ENCODE measurements at regions not wholly inside any gene's neighbourhood (a gene's known extent, or its start where the extent isn't known, plus 50 kb on each side); places are given as distances from the start of the nearest gene placed in this dataset.

DNA sequence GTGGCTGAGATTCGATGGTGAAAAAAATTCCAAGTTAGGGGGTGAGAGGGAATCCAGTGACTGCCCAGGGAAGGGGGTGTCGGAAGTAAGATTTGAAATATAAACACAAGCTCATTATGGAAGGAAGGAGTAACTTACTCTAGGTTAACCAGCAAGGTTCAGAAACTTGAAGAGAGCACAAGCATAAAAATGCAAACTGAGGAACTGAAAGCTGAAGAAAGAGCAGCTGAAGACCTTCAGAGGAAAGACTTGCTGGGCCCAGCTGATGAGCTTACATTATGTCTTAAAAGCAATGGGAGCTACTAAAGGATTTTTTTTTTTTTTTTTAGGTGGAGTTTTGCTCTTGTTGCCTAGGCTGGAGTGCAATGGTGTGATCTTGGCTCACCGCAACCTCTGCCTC is 189.7 kb upstream of the GRIN2B start:
- Histone ChIP-seq H3K79me2 (ENCODE audit: control insufficient read depth, low read length) (no peaks in the 10 kb centered on the region), H3K4me1 (ENCODE audit: control insufficient read depth, low read length) (peaks cover 39% of the 10 kb centered on the region), H3K9me3 (ENCODE audit: control insufficient read depth, insufficient read depth, low read length) (peaks cover 3% of the 10 kb centered on the region; the same call in 1 of the 2 replicates), H3K4me2 (ENCODE audit: low read length) (peak overlapping the region; percentile 61), H3K27ac (ENCODE audit: low read depth, low read length) (peak overlapping the region; percentile 71), H3F3A (ENCODE audit: control insufficient read depth, insufficient read depth) (peaks cover 3% of the 10 kb centered on the region), H3K4me3 (ENCODE audit: low read length) (peak overlapping the region; percentile 58), H3K27me3 (ENCODE audit: control insufficient read depth, low read length) (no peaks in the 10 kb centered on the region), H3K9me2 (replicated peaks; ENCODE audit: control insufficient read depth, low read length) (no peaks in the 10 kb centered on the region), H4K20me1 (ENCODE audit: control insufficient read depth, insufficient read depth, low read depth, low read length) (no peaks in the 10 kb centered on the region), H3K36me3 (ENCODE audit: control insufficient read depth, low read length) (no peaks in the 10 kb centered on the region)
- TF ChIP-seq EZH2phosphoT487 (IDR thresholded peaks at IDR 0.05; ENCODE audit: borderline replicate concordance, low read length) (no peak), CTCF (IDR thresholded peaks at IDR 0.05; ENCODE audit: low read depth, low read length, poor library complexity, severe bottlenecking) (no peak)

DNA sequence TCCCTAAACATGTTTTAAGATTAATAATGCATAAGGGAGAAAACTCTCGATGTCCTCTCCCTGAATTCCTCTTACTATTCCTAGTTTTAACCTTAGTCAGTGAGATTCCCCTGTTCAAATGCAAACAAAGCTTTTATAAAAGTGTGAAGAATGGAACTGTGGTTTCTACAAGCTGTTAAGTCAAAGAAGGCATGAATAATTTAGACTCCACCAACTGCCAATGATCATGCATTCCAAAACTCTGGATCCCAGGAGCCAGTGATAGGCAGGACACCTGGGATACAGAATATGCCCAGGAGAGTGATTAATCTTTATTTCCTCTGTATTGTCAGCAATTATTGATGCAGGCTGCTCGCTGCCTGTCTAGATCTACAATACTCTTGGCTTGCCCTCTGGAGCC is 190.3 kb upstream of the ATF7IP start:
- Histone ChIP-seq H3K9me3 (ENCODE audit: control insufficient read depth, insufficient read depth, low read length) (peaks cover 6% of the 10 kb centered on the region; the same call in 1 of the 2 replicates), H3K27me3 (ENCODE audit: control insufficient read depth, low read length) (no peaks in the 10 kb centered on the region), H3K27ac (ENCODE audit: low read depth, low read length) (no peak overlapping the region), H3K4me3 (ENCODE audit: low read length) (no peak overlapping the region), H3K4me1 (ENCODE audit: control insufficient read depth, low read length) (peaks cover 30% of the 10 kb centered on the region), H3F3A (ENCODE audit: control insufficient read depth, insufficient read depth) (peaks cover 17% of the 10 kb centered on the region), H3K79me2 (ENCODE audit: control insufficient read depth, low read length) (no peaks in the 10 kb centered on the region), H3K4me2 (ENCODE audit: low read length) (no peak overlapping the region), H4K20me1 (ENCODE audit: control insufficient read depth, insufficient read depth, low read depth, low read length) (no peaks in the 10 kb centered on the region), H3K9me2 (replicated peaks; ENCODE audit: control insufficient read depth, low read length) (no peaks in the 10 kb centered on the region), H3K36me3 (ENCODE audit: control insufficient read depth, low read length) (no peaks in the 10 kb centered on the region)
- TF ChIP-seq EZH2phosphoT487 (IDR thresholded peaks at IDR 0.05; ENCODE audit: borderline replicate concordance, low read length) (no peak), CTCF (IDR thresholded peaks at IDR 0.05; ENCODE audit: low read depth, low read length, poor library complexity, severe bottlenecking) (no peak)

DNA sequence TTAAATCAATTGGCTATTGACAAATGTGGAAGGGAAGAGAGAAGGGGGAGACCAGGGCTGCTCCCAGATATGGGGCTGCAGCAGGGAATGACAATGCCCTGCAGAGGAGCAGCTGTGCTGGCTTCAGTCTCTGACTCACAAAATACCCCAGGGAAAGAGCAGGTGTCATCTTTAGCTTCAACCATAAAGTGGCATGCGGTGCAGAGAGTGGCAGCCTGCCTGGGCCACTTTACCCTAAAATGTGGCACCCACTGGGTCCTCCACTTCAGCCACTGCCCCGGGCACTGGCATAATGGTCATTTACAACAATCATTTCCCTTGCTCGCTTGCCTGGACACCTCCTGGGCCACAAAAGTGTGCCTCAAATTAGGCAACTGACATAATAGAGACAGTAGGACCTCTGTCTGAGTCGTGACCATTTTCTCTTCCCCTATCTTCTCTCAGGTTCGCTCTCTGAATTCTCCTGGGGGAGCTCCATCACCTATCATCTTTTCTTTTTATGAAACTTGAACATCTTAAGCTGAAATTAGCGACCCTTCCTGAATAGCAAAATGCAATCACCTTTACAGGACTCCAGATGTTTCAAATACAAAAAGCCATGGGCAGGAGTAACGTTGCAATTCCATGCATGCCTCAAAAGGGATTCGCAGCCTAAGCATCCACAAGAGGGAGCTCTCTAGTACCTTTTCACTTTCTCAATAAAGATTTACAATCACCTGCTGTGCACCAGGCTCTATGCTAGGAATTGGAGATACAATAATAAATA is 179.9 kb upstream of the ATF7IP start:
- H3F3A ChIP-seq (ENCODE audit: control insufficient read depth, insufficient read depth): no peaks in the 10 kb centered on the region
- H3K79me2 ChIP-seq (ENCODE audit: control insufficient read depth, low read length): no peaks in the 10 kb centered on the region
- H3K9me2 ChIP-seq (replicated peaks; ENCODE audit: control insufficient read depth, low read length): no peaks in the 10 kb centered on the region
- H3K36me3 ChIP-seq (ENCODE audit: control insufficient read depth, low read length): no peaks in the 10 kb centered on the region
- H3K9me3 ChIP-seq (ENCODE audit: control insufficient read depth, insufficient read depth, low read length): no peaks in the 10 kb centered on the region
- H3K27me3 ChIP-seq (ENCODE audit: control insufficient read depth, low read length): no peaks in the 10 kb centered on the region
- peaks cover 15% of the 10 kb centered on the region for H3K4me1 ChIP-seq (ENCODE audit: control insufficient read depth, low read length)
- peak overlapping the region; percentile 28 for H3K4me2 ChIP-seq (ENCODE audit: low read length)
- peak overlapping the region; percentile 3; the same call in 1 of the 2 replicates for H3K4me3 ChIP-seq (ENCODE audit: low read length)
- H4K20me1 ChIP-seq (ENCODE audit: control insufficient read depth, insufficient read depth, low read depth, low read length): no peaks in the 10 kb centered on the region
- H3K27ac ChIP-seq (ENCODE audit: low read depth, low read length): no peak overlapping the region
- TF ChIP-seq CTCF (IDR thresholded peaks at IDR 0.05; ENCODE audit: low read depth, low read length, poor library complexity, severe bottlenecking): peak; percentile 77
- TF ChIP-seq EZH2phosphoT487 (IDR thresholded peaks at IDR 0.05; ENCODE audit: borderline replicate concordance, low read length): no peak

Measured in DOHH2 (cell line).